Thymus (tissue), 11 donors: ENCODE measurements at regions not wholly inside any gene's neighbourhood (a gene's known extent, or its start where the extent isn't known, plus 50 kb on each side); places are given as distances from the start of the nearest gene placed in this dataset.

Experiments
- DNase-seq, 9 donors: peaks; one replicate each; pipeline ENCODE4 v3.0.0-alpha.2; 2013; ENCODE audit warnings: low spot score in 9 of 9, low read depth in 6 of 9, missing footprints in 1 of 9
- H3K27ac ChIP-seq, 2 donors: one replicate each; pipeline ENCODE4 v1.5.1; 2013; ENCODE audit warnings: control low read depth in 1 of 2, low read depth in 1 of 2, low read length in 1 of 2, mild to moderate bottlenecking in 1 of 2, moderate library complexity in 1 of 2
- H3K27me3 ChIP-seq, 2 donors: one replicate each; pipeline ENCODE4 v1.5.1; 2013; ENCODE audit warnings: low read length in 1 of 2; ENCODE audit not compliant: control insufficient read depth in 2 of 2, insufficient read depth in 1 of 2
- H3K36me3 ChIP-seq, 2 donors: one replicate each; pipeline ENCODE4 v1.5.1; 2013; ENCODE audit warnings: low read length in 1 of 2, mild to moderate bottlenecking in 1 of 2, moderate library complexity in 1 of 2; ENCODE audit not compliant: control insufficient read depth in 2 of 2, insufficient read depth in 2 of 2
- H3K4me1 ChIP-seq, 2 donors: one replicate each; pipeline ENCODE4 v1.5.1; 2013; ENCODE audit warnings: low read length in 2 of 2; ENCODE audit not compliant: control insufficient read depth in 2 of 2, insufficient read depth in 2 of 2
- H3K4me3 ChIP-seq, 2 donors: one replicate each; pipeline ENCODE4 v1.5.1; 2013; ENCODE audit warnings: low read length in 2 of 2, control low read depth in 1 of 2, mild to moderate bottlenecking in 1 of 2
- H3K9me3 ChIP-seq, 2 donors: one replicate each; pipeline ENCODE4 v1.5.1; 2013; ENCODE audit warnings: low read length in 1 of 2, mild to moderate bottlenecking in 1 of 2; ENCODE audit not compliant: control insufficient read depth in 2 of 2, insufficient read depth in 1 of 2
- WGBS: extraction: QIAGEN DNeasy Blood & Tissue Kit; methylation state at CpG from one replicate; pipeline ENCODE4 v1.1.7; 2013; 5-methylcytosine and 5-hydroxymethylcytosine counted together
- donor health status: healthy.

DNA sequence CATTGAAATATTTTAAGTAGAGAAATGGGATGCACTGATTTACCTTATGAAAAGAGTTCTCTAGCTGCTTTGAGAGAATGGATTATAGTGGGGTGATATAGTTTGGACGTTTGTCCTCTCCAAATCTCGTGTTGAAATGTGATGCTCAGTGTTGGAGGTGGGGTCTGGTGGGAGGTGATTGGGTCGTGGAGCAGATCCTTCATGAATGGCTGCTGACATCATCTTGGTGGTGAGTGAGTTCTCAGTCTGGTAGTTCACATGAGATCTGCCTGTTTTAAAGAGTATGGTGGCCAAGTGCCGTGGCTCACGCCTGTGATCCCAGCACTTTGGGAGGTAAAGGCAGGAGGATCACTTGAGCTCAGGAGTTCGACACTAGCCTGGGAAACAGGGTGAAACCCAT lies 58.7 kb upstream of the SH3RF3 start:
- no peak overlapping the region for H3K27ac ChIP-seq
- H3K4me1 ChIP-seq = no peaks in the 10 kb centered on the region
- 91% methylated on average over 6 of the region's 6 CpGs for WGBS
- no peak for DNase-seq
- H3K9me3 ChIP-seq = no peaks in the 10 kb centered on the region
- no peaks in the 10 kb centered on the region for H3K27me3 ChIP-seq
- H3K36me3 ChIP-seq = no peaks in the 10 kb centered on the region
- H3K4me3 ChIP-seq = no peak overlapping the region

DNA sequence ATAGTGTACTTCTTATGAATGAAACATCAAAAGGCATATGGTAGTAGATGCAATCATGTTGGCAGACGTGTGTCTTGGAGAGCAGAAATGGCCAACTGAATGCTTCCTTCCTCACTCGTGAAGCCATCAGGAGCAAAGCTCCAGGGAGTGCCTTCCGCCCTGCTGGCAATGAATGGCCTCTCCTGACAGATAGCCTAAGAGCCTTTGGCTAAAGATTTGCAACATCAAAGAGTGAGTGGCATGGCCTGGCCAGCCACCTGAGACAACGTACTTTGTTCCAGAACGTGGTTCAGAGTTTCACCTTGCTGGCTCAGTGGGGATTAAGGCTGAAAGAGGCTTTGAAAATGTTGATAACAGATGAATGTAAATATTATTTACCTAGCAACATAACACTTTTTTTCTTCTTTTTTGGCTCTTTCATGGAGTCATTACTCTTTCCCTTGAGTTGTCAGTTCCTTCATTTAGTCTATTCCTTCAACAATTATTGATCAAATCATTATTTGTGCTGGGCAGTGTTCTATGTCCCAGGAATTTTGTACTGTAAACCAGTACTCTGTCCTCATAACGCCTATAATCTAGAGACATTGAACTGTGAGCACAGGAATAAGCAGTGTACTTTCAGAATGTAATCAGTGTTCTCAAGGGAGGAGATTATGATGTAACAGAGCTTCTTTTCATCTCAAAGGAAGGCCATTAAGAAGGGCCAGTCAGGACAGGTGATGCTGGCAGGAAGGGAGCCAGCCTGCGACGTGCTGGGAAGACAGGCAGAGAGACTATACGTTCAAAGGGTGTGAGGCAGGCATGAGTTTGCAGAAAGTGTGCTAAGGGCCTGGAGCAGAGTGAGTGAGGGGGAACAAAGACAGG lies 59.4 kb upstream of the SH3RF3 start:
- Histone ChIP-seq H3K9me3 (no peaks in the 10 kb centered on the region), H3K4me1 (no peaks in the 10 kb centered on the region), H3K36me3 (no peaks in the 10 kb centered on the region), H3K4me3 (no peak overlapping the region), H3K27ac (no peak overlapping the region), H3K27me3 (no peaks in the 10 kb centered on the region)
- no peak for DNase-seq
- WGBS = 92% methylated on average over 9 of the region's 9 CpGs

DNA sequence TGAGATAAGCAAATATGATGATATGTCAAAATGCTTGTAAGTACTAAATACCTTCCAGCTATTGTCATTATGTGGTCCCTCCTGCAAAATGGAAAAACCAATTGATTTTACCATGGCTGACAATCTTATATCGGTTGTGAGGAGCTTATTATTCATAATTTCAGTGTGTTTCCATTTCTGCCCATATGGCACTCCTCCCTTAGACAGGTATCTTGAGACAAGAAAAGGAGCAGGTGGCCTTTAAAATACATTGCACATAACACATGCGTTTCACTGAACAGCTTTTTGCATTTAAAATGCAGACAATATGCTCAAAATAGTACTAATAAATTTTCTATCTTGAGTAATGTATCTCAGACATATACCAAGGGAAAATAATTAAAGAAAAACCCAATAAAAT lies 60.2 kb upstream of the SH3RF3 start:
- no peaks in the 10 kb centered on the region for H3K27me3 ChIP-seq
- WGBS = 85% methylated on average over 2 of the region's 2 CpGs
- H3K27ac ChIP-seq = no peak overlapping the region
- no peaks in the 10 kb centered on the region for H3K4me1 ChIP-seq
- no peaks in the 10 kb centered on the region for H3K9me3 ChIP-seq
- H3K4me3 ChIP-seq = no peak overlapping the region
- no peaks in the 10 kb centered on the region for H3K36me3 ChIP-seq
- DNase-seq = no peak

DNA sequence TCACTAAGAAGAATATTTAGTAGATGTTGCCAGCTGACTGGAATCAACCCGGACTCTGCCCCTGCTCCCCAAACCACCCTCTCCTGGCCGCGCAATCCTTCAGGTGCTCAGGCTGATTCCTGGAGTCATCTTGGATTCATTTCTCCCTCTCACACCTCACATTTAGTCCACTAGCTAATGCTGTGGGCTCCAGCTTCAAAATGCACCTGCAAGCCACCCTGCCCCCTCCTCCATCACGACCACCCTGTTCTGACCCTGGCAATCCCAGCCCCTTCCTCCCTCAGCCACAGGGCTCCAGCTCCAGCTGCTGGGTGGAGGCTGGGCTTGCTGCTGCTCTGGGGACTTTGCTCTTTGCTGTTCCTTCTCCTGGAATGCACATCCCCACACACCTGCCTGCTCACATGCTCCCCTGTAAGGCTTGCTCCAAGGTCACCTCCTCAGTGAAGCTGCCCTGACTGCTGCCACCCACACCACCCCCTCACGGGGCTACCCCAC lies 61.3 kb upstream of the SH3RF3 start:
- Histone ChIP-seq H3K27ac (no peak overlapping the region), H3K27me3 (peaks cover 0 to 2% of the 10 kb centered on the region in 2 donors), H3K9me3 (no peaks in the 10 kb centered on the region), H3K36me3 (no peaks in the 10 kb centered on the region), H3K4me1 (peaks cover 0 to 5% of the 10 kb centered on the region in 2 donors), H3K4me3 (no peak overlapping the region)
- 86% methylated on average over 5 of the region's 5 CpGs for WGBS
- no peak for DNase-seq

- Histone ChIP-seq H3K4me1 (peaks cover 0 to 5% of the 10 kb centered on the region in 2 donors), H3K27ac (no peak overlapping the region), H3K27me3 (peaks cover 0 to 2% of the 10 kb centered on the region in 2 donors), H3K9me3 (no peaks in the 10 kb centered on the region), H3K4me3 (no peak overlapping the region), H3K36me3 (no peaks in the 10 kb centered on the region)
- 94% methylated on average over 19 of the region's 19 CpGs for WGBS
- no peak for DNase-seq
Observed at GRCh38 chr2:109066917-109067597, 61.9 kb upstream of the SH3RF3 start.

DNA sequence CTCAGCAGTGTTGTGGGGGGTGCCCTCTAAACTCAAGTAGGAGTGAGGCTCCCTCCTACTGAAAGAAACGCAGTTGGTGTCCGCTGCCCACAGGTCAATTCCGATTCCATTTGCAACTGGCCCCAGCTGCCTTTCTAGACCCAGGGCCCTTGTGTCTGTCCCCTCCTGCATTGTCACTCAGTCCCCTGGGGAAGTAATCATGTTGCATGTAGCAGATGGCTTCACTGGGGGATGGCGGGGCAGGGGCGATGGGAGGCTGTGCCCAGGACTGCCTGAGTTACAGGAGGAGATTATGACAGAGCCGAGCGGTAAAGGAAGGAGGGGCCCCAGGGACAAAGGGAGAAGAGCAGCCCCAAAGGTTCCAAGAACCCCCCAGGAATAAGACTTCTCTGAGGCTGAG lies 62.5 kb upstream of the SH3RF3 start:
- DNase-seq = no peak
- 98% methylated on average over 7 of the region's 7 CpGs for WGBS
- Histone ChIP-seq H3K4me1 (peaks cover 0 to 5% of the 10 kb centered on the region in 2 donors), H3K9me3 (no peaks in the 10 kb centered on the region), H3K36me3 (no peaks in the 10 kb centered on the region), H3K27me3 (peaks cover 0 to 2% of the 10 kb centered on the region in 2 donors), H3K27ac (no peak overlapping the region), H3K4me3 (no peak overlapping the region)

DNA sequence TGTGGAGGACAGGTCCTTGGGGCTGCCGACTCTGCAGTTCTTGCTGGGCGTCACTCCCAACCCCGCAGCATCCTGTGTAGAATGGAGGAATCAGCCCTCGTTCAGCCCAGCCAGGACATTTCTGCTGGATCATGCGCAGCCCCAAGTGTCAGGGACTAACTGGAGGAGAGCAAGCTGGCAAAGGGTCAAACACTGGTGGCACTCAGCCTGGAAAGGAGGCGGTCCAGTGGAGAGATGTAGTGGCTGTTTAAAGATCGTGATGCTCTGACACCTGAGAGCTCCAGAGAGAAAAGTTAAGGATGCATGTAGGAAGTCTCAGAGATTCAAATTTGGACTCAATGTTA lies 63.6 kb upstream of the SH3RF3 start:
- peaks cover 0 to 2% of the 10 kb centered on the region in 2 donors for H3K27me3 ChIP-seq
- 93% methylated on average over 7 of the region's 7 CpGs for WGBS
- H3K36me3 ChIP-seq = no peaks in the 10 kb centered on the region
- no peak overlapping the region for H3K27ac ChIP-seq
- H3K4me3 ChIP-seq = no peak overlapping the region
- H3K9me3 ChIP-seq = no peaks in the 10 kb centered on the region
- DNase-seq = no peak
- peaks cover 0 to 5% of the 10 kb centered on the region in 2 donors for H3K4me1 ChIP-seq

- Histone ChIP-seq H3K4me1 (peaks cover 0 to 5% of the 10 kb centered on the region in 2 donors), H3K27me3 (peaks cover 0 to 2% of the 10 kb centered on the region in 2 donors), H3K36me3 (no peaks in the 10 kb centered on the region), H3K4me3 (no peak overlapping the region), H3K27ac (no peak overlapping the region), H3K9me3 (no peaks in the 10 kb centered on the region)
- DNase-seq = no peak
- WGBS = 94% methylated on average over 4 of the region's 4 CpGs
Observed at GRCh38 chr2:109064660-109065390, 64.2 kb upstream of the SH3RF3 start.
